ENCODE measurements at regions not wholly inside any gene's neighbourhood (a gene's known extent, or its start where the extent isn't known, plus 50 kb on each side); places are given as distances from the start of the nearest gene placed in this dataset.

DNA sequence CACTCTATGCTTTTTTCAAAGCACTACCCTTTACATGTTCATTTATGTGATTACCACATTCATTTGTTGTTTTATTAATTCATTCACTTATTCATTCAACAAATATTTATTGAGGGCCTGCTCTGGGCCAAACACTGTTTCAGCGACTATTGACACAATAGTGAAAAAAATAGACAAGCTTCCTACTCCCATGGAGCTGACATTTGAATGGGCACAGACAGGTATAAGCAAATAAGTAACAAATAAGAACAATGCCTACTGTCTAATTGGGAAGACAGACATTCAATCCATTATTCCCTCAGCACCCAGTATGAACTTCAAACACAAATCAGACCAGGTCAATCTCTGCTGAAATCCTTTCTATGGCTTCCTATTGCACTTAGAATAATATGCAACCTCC is 156.9 kb upstream of the NR3C1 start:
- DNase-seq (ENCODE audit: low read depth in 1 of 2, low spot score in 1 of 2) = no peak
- TF ChIP-seq JUND (IDR thresholded peaks at IDR 0.05; ENCODE audit: low read depth) = no peak
- in situ Hi-C loops (cut with HindIII; ENCODE audit: low pct_unique_long_range_greater_than_20kb, low sequenced_read_pairs) = no loop called here

DNA sequence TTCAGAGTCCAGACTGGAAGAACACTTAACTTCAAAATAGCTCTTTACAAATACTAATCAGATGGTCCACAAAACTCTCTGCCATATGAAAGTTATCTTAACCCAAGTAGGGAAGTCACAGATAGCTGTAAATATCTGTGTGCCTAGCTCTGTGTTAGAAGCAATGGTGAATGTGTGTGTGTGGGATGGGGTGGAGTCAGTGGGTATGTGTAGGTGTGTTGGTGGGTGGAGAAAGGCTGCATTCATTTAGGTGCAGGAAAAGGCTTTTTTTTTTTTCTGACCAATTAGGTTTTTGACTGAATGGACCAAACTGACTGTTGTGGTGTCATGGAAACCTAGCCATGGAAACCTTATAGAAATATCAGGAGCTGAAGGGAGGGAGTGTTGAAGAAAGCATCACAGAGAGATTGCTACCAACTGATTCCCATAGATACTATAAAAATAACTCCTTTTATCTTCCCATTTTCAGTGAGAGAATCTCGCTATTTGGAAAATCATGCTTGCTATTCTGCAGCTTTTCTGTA is 156.2 kb upstream of the NR3C1 start:
- no peak for TF ChIP-seq JUND (IDR thresholded peaks at IDR 0.05; ENCODE audit: low read depth)
- in situ Hi-C loops (cut with HindIII; ENCODE audit: low pct_unique_long_range_greater_than_20kb, low sequenced_read_pairs) = no loop called here
- DNase-seq (ENCODE audit: low read depth in 1 of 2, low spot score in 1 of 2) = no peak

DNA sequence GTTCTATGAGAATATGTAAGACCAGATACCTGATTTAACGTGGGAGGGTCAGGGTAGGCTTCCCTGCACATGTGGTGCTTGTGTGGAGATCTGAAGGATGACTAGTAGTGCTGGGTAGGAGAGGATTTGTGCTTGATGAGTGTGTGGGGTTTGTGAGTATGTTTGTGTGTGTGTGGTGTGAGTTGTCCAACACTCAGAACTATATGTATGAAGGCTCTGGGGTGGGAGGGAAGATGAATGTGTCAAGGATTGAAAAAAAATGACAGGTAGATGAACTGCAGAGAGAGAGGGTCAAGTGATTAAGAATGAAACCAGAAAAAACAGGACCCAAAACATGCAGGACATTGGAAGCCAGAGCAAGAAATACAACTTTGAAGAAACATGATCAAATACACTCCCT is 154.6 kb upstream of the NR3C1 start:
- in situ Hi-C loops (cut with HindIII; ENCODE audit: low pct_unique_long_range_greater_than_20kb, low sequenced_read_pairs) = no loop called here
- TF ChIP-seq JUND (IDR thresholded peaks at IDR 0.05; ENCODE audit: low read depth) = no peak
- no peak for DNase-seq (ENCODE audit: low read depth in 1 of 2, low spot score in 1 of 2)

DNA sequence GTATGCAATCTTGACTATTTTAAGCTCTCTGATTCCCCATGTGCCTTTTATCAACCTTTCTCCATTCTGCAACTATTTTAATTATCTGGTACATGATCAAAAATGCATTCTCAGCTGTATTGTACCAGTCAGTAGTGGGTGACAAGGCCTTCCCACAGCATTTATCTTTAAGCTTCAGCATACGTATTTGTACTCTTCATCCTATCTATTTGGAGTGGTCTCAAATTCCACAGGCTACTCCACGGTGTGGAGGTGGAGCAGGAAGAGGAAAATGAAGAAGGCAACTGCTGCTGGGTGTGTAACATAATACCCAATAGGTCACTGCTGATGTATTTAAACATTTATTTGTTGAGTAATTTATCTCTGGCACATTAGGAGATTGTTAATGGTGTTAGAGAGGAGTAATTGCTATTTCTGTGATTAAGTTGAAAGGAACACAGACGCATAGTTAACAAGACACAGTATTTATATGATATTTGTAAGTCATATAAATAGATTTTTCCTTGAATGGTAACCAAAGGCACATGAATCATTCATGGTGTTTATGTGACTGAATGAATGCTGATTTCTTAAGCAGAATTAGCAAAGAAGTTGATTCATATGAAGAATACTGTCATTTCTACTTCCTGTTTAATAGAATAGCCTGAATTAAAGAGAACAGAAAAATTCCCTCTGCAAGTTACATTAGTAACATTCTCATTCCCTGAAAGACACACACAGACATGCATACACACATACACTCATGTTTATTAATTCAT is 153.8 kb upstream of the NR3C1 start:
- no peak for TF ChIP-seq JUND (IDR thresholded peaks at IDR 0.05; ENCODE audit: low read depth)
- in situ Hi-C loops (cut with HindIII; ENCODE audit: low pct_unique_long_range_greater_than_20kb, low sequenced_read_pairs) = no loop called here
- DNase-seq (ENCODE audit: low read depth in 1 of 2, low spot score in 1 of 2) = no peak

DNA sequence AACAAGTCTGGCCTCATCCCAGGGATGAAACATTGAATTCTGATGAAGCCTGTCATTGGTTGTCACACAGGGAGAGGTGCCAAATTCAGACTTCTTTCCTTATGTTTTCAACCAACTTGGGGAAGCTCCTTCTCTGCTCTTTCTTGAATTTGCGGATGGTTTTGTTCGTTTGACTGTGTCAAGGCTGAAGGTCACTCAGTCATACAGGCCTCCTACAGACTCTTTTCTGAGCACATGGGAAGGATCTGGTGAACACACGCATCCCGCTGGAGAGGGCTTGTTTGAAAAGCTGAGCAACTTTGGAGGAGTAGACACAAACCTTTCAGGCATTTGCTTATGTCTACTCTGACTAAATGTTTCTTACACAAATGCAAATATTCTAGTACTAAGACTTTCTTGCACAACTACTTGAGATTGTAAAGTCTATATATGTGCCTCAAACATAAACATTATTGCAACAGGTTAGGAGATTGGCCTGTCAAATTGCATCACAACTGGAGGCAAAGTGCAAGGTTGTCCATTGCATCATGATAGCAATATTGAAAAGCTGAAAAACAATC is 151.5 kb upstream of the NR3C1 start:
- no peak for TF ChIP-seq JUND (IDR thresholded peaks at IDR 0.05; ENCODE audit: low read depth)
- in situ Hi-C loops (cut with HindIII; ENCODE audit: low pct_unique_long_range_greater_than_20kb, low sequenced_read_pairs) = no loop called here
- DNase-seq (ENCODE audit: low read depth in 1 of 2, low spot score in 1 of 2) = no peak

DNA sequence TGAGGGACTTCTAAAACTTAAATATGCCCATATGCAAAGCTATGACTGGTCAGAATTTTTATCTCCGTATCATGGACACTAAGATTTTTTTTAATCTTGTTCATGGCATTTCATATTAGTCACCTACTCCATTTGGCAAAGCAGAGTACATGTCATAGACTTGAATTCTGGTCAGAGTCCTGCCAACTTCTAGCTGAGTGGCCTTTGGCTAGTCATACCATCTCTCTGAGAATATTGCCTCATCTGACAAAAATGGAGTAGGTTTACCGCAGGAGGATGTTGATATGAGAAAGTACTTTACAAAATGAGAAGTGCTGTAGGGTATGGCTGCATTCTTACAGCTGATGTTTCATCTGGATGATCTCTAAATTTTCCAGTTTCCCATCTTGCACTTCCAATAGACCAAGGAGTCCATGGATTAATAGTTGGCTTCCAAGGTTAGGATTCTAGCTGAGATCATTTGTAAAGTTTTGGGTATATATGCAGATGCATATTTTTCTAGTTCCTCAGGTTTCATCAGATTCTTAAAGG is 150.8 kb upstream of the NR3C1 start:
- no peak for DNase-seq (ENCODE audit: low read depth in 1 of 2, low spot score in 1 of 2)
- in situ Hi-C loops (cut with HindIII; ENCODE audit: low pct_unique_long_range_greater_than_20kb, low sequenced_read_pairs) = no loop called here
- no peak for TF ChIP-seq JUND (IDR thresholded peaks at IDR 0.05; ENCODE audit: low read depth)

DNA sequence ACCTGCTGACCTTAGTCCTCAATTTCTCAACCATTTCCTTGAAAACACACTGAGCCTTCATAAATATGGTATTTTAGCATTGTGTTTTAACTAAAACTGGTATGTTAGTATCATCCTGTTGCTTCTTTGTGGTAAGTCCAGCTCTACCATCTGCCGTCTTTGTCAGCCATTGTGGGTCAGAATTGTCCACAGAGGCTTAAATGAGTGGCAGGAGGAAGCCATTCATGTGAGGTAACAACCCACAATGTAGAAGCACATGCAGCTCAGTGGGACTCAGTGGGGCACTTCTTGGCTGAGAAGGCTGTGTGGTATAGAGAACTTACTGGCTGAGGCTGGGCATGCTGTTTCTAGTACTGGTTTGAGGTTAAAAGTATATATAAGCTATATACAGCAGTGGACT is 149.2 kb upstream of the NR3C1 start:
- no peak for TF ChIP-seq JUND (IDR thresholded peaks at IDR 0.05; ENCODE audit: low read depth)
- in situ Hi-C loops (cut with HindIII; ENCODE audit: low pct_unique_long_range_greater_than_20kb, low sequenced_read_pairs) = no loop called here
- no peak for DNase-seq (ENCODE audit: low read depth in 1 of 2, low spot score in 1 of 2)

DNA sequence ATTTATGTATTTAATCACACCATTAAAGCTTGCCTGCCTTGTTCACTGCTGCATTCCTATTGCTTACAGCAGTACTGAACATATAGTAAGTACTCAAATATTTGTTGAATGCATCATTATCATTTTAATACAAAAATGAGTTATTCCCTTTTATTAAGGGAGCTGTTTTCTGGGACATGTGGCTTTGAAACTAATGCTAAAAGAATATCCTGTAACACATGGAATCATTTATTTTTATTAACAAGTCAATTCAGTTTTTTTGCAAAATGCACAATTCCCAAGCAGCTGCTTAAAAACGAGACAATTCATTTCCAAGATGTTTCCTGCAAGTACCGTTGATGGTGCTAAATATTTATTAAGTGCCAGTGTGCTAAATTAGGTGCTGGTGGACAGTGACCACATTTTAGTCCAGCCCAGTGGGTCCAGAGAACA is 148.3 kb upstream of the NR3C1 start:
- TF ChIP-seq JUND (IDR thresholded peaks at IDR 0.05; ENCODE audit: low read depth) = no peak
- no peak for DNase-seq (ENCODE audit: low read depth in 1 of 2, low spot score in 1 of 2)
- in situ Hi-C loops (cut with HindIII; ENCODE audit: low pct_unique_long_range_greater_than_20kb, low sequenced_read_pairs) = no loop called here

DNA sequence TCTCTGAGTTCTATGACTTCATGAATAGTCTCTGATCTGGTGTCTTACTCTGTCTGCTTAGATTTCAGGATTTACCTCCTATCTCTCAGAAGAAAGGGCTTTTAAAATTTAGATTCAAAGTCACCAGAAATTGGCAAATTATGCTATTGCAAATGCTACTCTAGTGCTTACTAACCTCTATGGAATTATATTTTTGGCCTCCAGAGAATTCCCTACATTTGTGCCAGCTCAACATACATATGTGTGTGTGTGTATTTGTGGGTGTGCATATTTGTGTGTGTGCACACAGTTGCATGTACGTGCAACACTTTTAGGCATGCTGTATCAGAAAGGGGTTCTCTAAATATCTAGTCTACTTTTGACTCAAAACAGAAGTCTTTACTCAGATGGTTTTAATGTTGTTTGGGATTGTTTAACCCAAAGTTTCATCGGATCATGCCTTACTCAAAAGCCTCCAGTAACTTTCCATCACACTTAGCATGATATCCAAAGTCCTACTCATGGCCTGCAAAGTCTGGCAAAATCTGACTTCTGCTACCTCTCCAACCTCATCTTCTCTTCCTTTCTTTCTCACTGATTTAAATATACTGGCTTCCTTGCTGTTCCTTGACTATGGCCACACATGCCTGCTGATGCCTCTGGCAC is 147.6 kb upstream of the NR3C1 start:
- TF ChIP-seq JUND (IDR thresholded peaks at IDR 0.05; ENCODE audit: low read depth) = no peak
- no peak for DNase-seq (ENCODE audit: low read depth in 1 of 2, low spot score in 1 of 2)
- in situ Hi-C loops (cut with HindIII; ENCODE audit: low pct_unique_long_range_greater_than_20kb, low sequenced_read_pairs) = no loop called here

DNA sequence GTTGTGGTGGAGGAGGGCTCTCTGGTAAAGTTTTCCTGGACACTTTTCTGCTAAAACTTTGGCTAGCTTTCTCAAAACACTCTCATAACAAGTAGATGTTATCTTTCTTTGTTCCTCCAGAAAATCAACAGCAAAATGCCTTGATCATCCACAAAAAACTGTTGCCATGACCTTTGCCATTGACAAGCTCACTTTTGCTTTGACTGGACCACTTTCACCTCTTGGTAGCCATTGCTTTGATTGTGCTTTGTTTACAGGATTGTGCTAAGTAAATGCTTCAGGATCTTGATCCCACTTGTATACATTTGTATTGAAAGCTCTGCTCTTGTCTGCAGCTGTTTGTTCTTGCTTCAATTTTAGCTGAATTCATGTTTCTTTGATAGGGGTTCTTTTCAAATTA is 143.9 kb upstream of the NR3C1 start:
- no peak for DNase-seq (ENCODE audit: low read depth in 1 of 2, low spot score in 1 of 2)
- in situ Hi-C loops (cut with HindIII; ENCODE audit: low pct_unique_long_range_greater_than_20kb, low sequenced_read_pairs) = no loop called here

DNA sequence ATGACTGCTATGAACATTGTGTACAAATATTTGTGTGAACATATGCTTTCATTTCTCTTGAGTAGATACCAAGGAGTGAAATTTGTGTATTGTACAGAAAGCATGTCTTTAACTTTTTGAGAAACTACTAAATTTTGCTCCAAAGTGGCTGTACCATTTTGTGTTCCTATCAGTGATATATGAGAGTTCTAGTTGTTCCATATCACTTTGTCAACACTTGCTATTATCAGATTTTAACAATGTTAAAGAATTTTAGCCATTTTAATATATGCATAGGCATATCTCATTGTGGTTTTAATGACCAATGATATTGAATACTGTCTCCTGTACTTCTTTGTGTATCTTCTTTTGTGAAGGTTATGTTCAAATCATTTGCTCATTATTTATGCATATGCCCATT is 142.9 kb upstream of the NR3C1 start:
- no peak for TF ChIP-seq JUND (IDR thresholded peaks at IDR 0.05; ENCODE audit: low read depth)
- in situ Hi-C loops (cut with HindIII; ENCODE audit: low pct_unique_long_range_greater_than_20kb, low sequenced_read_pairs) = no loop called here
- no peak for DNase-seq (ENCODE audit: low read depth in 1 of 2, low spot score in 1 of 2)

More for the DNA sequence above, 143.9 kb upstream of the NR3C1 start:
- TF ChIP-seq JUND (IDR thresholded peaks at IDR 0.05; ENCODE audit: low read depth) = no peak

DNA sequence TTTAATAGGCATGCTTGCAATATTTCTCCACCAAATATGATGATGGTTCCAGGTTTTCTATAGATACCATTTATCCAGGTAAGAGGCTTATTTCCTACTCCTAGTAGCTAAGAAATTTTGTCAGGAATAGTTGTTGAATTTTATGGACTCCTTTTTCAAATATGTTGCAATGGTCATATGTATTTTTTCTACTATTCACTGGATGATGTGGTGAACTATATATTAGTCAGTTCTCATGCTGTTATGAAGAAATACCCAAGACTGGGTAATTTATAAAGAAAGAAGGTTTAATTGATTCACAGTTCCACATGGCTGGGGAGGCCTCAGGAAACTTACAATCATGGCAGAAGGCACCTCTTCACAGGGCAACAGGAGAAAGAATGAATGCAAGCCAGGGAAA is 141.1 kb upstream of the NR3C1 start:
- in situ Hi-C loops (cut with HindIII; ENCODE audit: low pct_unique_long_range_greater_than_20kb, low sequenced_read_pairs) = no loop called here
- TF ChIP-seq JUND (IDR thresholded peaks at IDR 0.05; ENCODE audit: low read depth) = no peak
- no peak for DNase-seq (ENCODE audit: low read depth in 1 of 2, low spot score in 1 of 2)
